DND-41 (cell line): ENCODE measurements at regions not wholly inside any gene's neighbourhood (a gene's known extent, or its start where the extent isn't known, plus 50 kb on each side); places are given as distances from the start of the nearest gene placed in this dataset.

Experiments
- EZH2 ChIP-seq: IDR thresholded peaks from 3 replicates; pipeline ENCODE4 v1.6.1; 2012; ENCODE audit warnings: borderline replicate concordance, low read depth, mild to moderate bottlenecking, moderate library complexity, low read length, inconsistent platforms; ENCODE audit not compliant: severe bottlenecking
- TF ChIP-seq, protein P1 (sequence below): IDR thresholded peaks from 2 replicates; pipeline ENCODE4 v1.5.1; 2012; ENCODE audit warnings: borderline replicate concordance, low read length, moderate library complexity, mild to moderate bottlenecking; ENCODE audit not compliant: poor library complexity, severe bottlenecking; ENCODE audit errors: extremely low read depth

DNA sequence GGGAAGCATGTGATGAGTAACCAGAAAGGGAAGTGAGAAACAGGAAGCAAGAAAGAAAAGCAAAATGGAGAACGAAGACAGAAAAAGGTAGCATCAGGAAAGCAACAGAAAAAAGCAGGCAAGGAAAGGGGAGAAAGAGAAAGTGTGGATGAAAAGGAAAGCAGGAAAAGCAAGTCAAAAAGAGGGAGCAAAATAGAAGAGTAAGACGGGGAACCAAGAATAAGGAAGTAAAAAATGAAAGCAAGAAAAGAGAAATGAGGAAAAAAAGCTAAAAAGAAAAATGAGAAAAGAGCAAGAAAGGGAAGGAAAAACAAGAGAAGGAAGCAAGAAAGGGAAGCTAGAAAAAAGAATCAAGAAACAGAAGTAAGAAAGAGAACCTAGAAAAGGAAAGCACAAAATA lies 242.3 kb upstream of the NCKAP5 start:
- TF ChIP-seq, protein P1, sequence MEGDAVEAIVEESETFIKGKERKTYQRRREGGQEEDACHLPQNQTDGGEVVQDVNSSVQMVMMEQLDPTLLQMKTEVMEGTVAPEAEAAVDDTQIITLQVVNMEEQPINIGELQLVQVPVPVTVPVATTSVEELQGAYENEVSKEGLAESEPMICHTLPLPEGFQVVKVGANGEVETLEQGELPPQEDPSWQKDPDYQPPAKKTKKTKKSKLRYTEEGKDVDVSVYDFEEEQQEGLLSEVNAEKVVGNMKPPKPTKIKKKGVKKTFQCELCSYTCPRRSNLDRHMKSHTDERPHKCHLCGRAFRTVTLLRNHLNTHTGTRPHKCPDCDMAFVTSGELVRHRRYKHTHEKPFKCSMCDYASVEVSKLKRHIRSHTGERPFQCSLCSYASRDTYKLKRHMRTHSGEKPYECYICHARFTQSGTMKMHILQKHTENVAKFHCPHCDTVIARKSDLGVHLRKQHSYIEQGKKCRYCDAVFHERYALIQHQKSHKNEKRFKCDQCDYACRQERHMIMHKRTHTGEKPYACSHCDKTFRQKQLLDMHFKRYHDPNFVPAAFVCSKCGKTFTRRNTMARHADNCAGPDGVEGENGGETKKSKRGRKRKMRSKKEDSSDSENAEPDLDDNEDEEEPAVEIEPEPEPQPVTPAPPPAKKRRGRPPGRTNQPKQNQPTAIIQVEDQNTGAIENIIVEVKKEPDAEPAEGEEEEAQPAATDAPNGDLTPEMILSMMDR: no peak
- TF ChIP-seq EZH2: no peak
